ENCODE measurements at regions not wholly inside any gene's neighbourhood (a gene's known extent, or its start where the extent isn't known, plus 50 kb on each side); places are given as distances from the start of the nearest gene placed in this dataset.
"Not testable (repeated sequence)": the region's sequence is repeated elsewhere in the genome, so short reads cannot be mapped to it uniquely, and the experiment has no call there.

- Mint-ChIP-seq H3K9me3 (no peaks in the 10 kb centered on the region), H3K36me3 (ENCODE audit: low read depth) (no peaks in the 10 kb centered on the region), H3K4me3 (no peak overlapping the region), H3K27me3 (peaks cover 1% of the 10 kb centered on the region), H3K27ac (no peak overlapping the region), H3K4me1 (ENCODE audit: low read depth) (no peaks in the 10 kb centered on the region)
These were observed 50.6 kb upstream of the NKD1 start for GRCh38 chr16:50497592-50497991.

- Mint-ChIP-seq H3K4me3 (no peak overlapping the region), H3K36me3 (ENCODE audit: low read depth) (no peaks in the 10 kb centered on the region), H3K27ac (no peak overlapping the region), H3K27me3 (no peaks in the 10 kb centered on the region), H3K4me1 (ENCODE audit: low read depth) (no peaks in the 10 kb centered on the region), H3K9me3 (no peaks in the 10 kb centered on the region)
These were observed 51.2 kb upstream of the NKD1 start for GRCh38 chr16:50496990-50497389.

- no peak overlapping the region for H3K27ac Mint-ChIP-seq
- H3K4me3 Mint-ChIP-seq = no peak overlapping the region
- H3K27me3 Mint-ChIP-seq = no peaks in the 10 kb centered on the region
- no peaks in the 10 kb centered on the region for H3K9me3 Mint-ChIP-seq
- no peaks in the 10 kb centered on the region for H3K4me1 Mint-ChIP-seq (ENCODE audit: low read depth)
- H3K36me3 Mint-ChIP-seq (ENCODE audit: low read depth) = no peaks in the 10 kb centered on the region
These were observed 52.5 kb upstream of the NKD1 start for GRCh38 chr16:50495673-50496072.

GRCh38 chr16:50494501-50495491 is 53.4 kb upstream of the NKD1 start:
- Mint-ChIP-seq H3K4me3 (no peak overlapping the region), H3K36me3 (ENCODE audit: low read depth) (no peaks in the 10 kb centered on the region), H3K4me1 (ENCODE audit: low read depth) (no peaks in the 10 kb centered on the region), H3K27ac (no peak overlapping the region), H3K27me3 (no peaks in the 10 kb centered on the region), H3K9me3 (no peaks in the 10 kb centered on the region)

GRCh38 chr16:50491516-50491915 is 56.7 kb upstream of the NKD1 start:
- Mint-ChIP-seq H3K27me3 (peaks cover 4% of the 10 kb centered on the region), H3K27ac (no peak overlapping the region), H3K36me3 (ENCODE audit: low read depth) (no peaks in the 10 kb centered on the region), H3K4me1 (ENCODE audit: low read depth) (no peaks in the 10 kb centered on the region), H3K4me3 (no peak overlapping the region), H3K9me3 (no peaks in the 10 kb centered on the region)

DNA sequence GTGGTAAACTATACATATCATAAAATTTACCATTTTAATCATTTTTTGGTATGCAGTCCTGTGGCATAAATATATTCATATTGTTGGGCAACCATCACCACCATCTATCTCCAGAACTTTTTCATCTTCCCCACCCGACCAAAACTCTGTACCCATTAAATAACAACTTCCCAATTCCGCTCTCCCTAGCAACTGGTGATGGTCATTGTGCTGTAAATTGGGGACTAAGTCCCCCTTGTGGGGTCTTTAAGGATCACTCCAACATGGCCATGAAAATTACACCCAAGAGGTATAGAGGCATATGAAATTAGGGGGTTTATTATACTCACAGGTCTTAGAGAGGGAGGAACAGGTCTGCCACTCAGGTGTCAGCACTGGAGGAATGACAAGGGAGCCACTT is 57.4 kb upstream of the NKD1 start:
- H3K27me3 Mint-ChIP-seq = peaks cover 4% of the 10 kb centered on the region
- H3K36me3 Mint-ChIP-seq (ENCODE audit: low read depth) = no peaks in the 10 kb centered on the region
- no peaks in the 10 kb centered on the region for H3K4me1 Mint-ChIP-seq (ENCODE audit: low read depth)
- no peak overlapping the region for H3K27ac Mint-ChIP-seq
- H3K4me3 Mint-ChIP-seq = no peak overlapping the region
- no peaks in the 10 kb centered on the region for H3K9me3 Mint-ChIP-seq

GRCh38 chr16:50489182-50489581 is 59.0 kb upstream of the NKD1 start:
- H3K4me1 Mint-ChIP-seq (ENCODE audit: low read depth) = no peaks in the 10 kb centered on the region
- no peak overlapping the region for H3K27ac Mint-ChIP-seq
- peaks cover 4% of the 10 kb centered on the region for H3K27me3 Mint-ChIP-seq
- H3K9me3 Mint-ChIP-seq = peaks cover 4% of the 10 kb centered on the region
- H3K36me3 Mint-ChIP-seq (ENCODE audit: low read depth) = no peaks in the 10 kb centered on the region
- no peak overlapping the region for H3K4me3 Mint-ChIP-seq

DNA sequence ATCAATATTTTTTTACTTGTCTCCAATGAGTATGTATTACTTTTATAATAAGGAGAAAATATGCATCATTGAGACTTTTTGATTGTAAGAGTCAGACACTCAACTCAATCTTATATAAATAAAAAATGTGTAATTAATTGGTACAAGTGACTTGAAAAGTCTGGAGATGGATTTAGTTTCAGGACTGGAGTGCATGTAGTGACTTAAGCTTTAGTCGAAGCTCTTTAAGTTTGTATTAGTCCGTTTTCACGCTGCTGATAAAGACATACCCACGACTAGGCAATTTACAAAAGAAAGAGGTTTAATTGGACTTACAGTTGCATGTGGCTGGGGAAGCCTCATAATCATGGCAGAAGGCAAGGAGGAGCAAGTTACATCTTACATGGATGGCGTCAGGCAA is 60.7 kb upstream of the NKD1 start:
- H3K36me3 Mint-ChIP-seq (ENCODE audit: low read depth) = no peaks in the 10 kb centered on the region
- H3K4me1 Mint-ChIP-seq (ENCODE audit: low read depth) = no peaks in the 10 kb centered on the region
- peaks cover 4% of the 10 kb centered on the region for H3K9me3 Mint-ChIP-seq
- no peak overlapping the region for H3K4me3 Mint-ChIP-seq
- peaks cover 4% of the 10 kb centered on the region for H3K27me3 Mint-ChIP-seq
- H3K27ac Mint-ChIP-seq = no peak overlapping the region

- H3K27me3 Mint-ChIP-seq; H3K27ac Mint-ChIP-seq; H3K9me3 Mint-ChIP-seq; H3K36me3 Mint-ChIP-seq (ENCODE audit: low read depth); H3K4me1 Mint-ChIP-seq (ENCODE audit: low read depth); H3K4me3 Mint-ChIP-seq: not testable (repeated sequence)
These were observed 62.0 kb upstream of the NKD1 start for GRCh38 chr16:50486162-50486561.

- Mint-ChIP-seq H3K9me3 (peaks cover 4% of the 10 kb centered on the region), H3K4me3 (no peak overlapping the region), H3K27ac (no peak overlapping the region), H3K27me3 (peaks cover 4% of the 10 kb centered on the region), H3K36me3 (ENCODE audit: low read depth) (no peaks in the 10 kb centered on the region), H3K4me1 (ENCODE audit: low read depth) (no peaks in the 10 kb centered on the region)
These were observed 63.0 kb upstream of the NKD1 start for GRCh38 chr16:50485232-50485631.

GRCh38 chr16:50482271-50482670 is 65.9 kb upstream of the NKD1 start:
- H3K9me3 Mint-ChIP-seq = peaks cover 4% of the 10 kb centered on the region
- no peak overlapping the region for H3K27ac Mint-ChIP-seq
- no peak overlapping the region for H3K4me3 Mint-ChIP-seq
- no peaks in the 10 kb centered on the region for H3K4me1 Mint-ChIP-seq (ENCODE audit: low read depth)
- H3K36me3 Mint-ChIP-seq (ENCODE audit: low read depth) = no peaks in the 10 kb centered on the region
- H3K27me3 Mint-ChIP-seq = peaks cover 4% of the 10 kb centered on the region

DNA sequence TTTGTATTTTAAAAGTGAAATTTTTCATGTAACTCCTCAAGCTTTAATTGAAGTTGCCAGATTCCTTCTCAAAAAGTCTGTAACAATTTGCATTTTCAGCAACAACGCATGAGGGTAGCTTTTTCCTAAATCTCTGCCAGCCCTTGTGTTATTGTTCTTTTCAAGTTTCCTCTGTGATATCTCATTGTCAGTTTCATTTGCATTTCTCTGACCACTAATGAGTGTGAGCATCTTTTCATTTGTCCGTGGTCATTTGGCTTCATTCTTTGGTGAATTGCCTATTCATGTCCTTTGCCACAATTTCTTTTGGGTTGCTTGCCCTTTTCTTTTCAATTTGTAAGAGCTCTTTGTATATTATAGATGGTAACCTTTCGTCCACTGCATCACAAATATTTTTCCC is 68.0 kb upstream of the NKD1 start:
- Mint-ChIP-seq H3K4me1 (ENCODE audit: low read depth) (no peaks in the 10 kb centered on the region), H3K9me3 (peaks cover 4% of the 10 kb centered on the region), H3K27ac (no peak overlapping the region), H3K36me3 (ENCODE audit: low read depth) (no peaks in the 10 kb centered on the region), H3K27me3 (peaks cover 4% of the 10 kb centered on the region), H3K4me3 (no peak overlapping the region)

DNA sequence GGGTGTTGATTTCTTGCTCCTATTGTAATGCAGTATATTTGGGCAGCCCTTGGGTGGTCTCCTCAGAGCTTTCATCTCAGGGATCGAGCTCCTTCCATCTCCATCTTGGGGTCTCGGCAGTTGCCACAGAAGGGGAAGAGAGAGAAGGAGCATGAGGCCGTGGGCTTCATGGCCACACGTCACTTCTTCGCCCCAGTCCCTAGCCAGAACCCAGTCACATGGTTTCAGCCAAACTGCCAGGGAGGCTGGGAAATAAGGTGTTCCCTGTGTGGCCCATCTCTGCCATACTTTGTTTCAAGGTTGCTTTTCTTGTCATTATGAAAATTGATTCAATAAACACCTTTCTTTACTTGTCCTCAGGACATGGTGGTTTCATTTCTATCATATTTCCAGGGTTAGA is 68.4 kb upstream of the NKD1 start:
- peaks cover 4% of the 10 kb centered on the region for H3K27me3 Mint-ChIP-seq
- H3K27ac Mint-ChIP-seq = no peak overlapping the region
- H3K9me3 Mint-ChIP-seq = peaks cover 2% of the 10 kb centered on the region
- H3K36me3 Mint-ChIP-seq (ENCODE audit: low read depth) = no peaks in the 10 kb centered on the region
- no peak overlapping the region for H3K4me3 Mint-ChIP-seq
- H3K4me1 Mint-ChIP-seq (ENCODE audit: low read depth) = peaks cover 2% of the 10 kb centered on the region

DNA sequence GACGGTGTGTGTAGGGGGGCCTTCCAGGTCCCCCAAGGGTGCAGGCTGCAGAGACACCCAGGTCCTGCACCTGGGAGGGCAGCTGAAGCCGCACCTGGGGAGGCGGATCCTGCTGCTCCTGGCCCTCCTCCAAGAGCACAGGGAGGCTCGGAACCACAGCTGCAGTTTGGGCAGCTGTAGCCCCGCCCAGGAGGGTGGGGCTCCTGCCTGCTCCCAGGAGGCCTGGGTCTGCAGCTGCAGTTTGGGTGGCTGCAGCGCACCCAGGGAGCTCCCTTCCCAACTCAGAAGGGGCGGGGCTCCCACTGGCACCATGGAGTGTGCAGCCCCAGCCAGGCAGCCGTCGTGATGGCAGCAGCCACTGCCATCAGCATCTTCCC is 69.4 kb upstream of the NKD1 start:
- peaks cover 4% of the 10 kb centered on the region for H3K27me3 Mint-ChIP-seq

GRCh38 chr16:50478075-50478772 is 70.0 kb upstream of the NKD1 start:
- Mint-ChIP-seq H3K27ac (no peak overlapping the region), H3K4me3 (no peak overlapping the region), H3K36me3 (ENCODE audit: low read depth) (no peaks in the 10 kb centered on the region), H3K4me1 (ENCODE audit: low read depth) (peaks cover 15% of the 10 kb centered on the region), H3K27me3 (peaks cover 4% of the 10 kb centered on the region), H3K9me3 (no peaks in the 10 kb centered on the region)

More for the DNA sequence above, 69.4 kb upstream of the NKD1 start:
- no peaks in the 10 kb centered on the region for H3K9me3 Mint-ChIP-seq
- no peak overlapping the region for H3K27ac Mint-ChIP-seq
- H3K4me1 Mint-ChIP-seq (ENCODE audit: low read depth) = peaks cover 10% of the 10 kb centered on the region
- no peaks in the 10 kb centered on the region for H3K36me3 Mint-ChIP-seq (ENCODE audit: low read depth)
- no peak overlapping the region for H3K4me3 Mint-ChIP-seq
